C4-2B (cell line): ENCODE measurements at regions not wholly inside any gene's neighbourhood (a gene's known extent, or its start where the extent isn't known, plus 50 kb on each side); places are given as distances from the start of the nearest gene placed in this dataset.

ENCODE experiments used
- CTCF ChIP-seq: fragments of 450-650 bp; conservative IDR thresholded peaks from 2 replicates; pipeline ENCODE4 v1.5.1; 2017; ENCODE audit warnings: mild to moderate bottlenecking
- ZFX ChIP-seq: fragments of 450-650 bp; IDR thresholded peaks from 2 replicates; pipeline ENCODE4 v1.6.1; 2017

GRCh38 chr5:6827526-6828219, 114.4 kb downstream of the TENT4A start:
- TF ChIP-seq CTCF (no peak), ZFX (no peak)
